Neural cell (in vitro differentiated cells): ENCODE measurements at regions not wholly inside any gene's neighbourhood (a gene's known extent, or its start where the extent isn't known, plus 50 kb on each side); places are given as distances from the start of the nearest gene placed in this dataset.

ENCODE experiments used
- TAF1 ChIP-seq: IDR thresholded peaks from 2 replicates; pipeline ENCODE4 v1.6.1; 2012; ENCODE audit warnings: low read depth
- TF ChIP-seq, protein P1 (sequence below): fragments of 450-650 bp; IDR thresholded peaks from 2 replicates; pipeline ENCODE4 v1.5.1; 2014; ENCODE audit warnings: antibody characterized with exemption, mild to moderate bottlenecking, moderate library complexity; ENCODE audit not compliant: poor library complexity, severe bottlenecking

DNA sequence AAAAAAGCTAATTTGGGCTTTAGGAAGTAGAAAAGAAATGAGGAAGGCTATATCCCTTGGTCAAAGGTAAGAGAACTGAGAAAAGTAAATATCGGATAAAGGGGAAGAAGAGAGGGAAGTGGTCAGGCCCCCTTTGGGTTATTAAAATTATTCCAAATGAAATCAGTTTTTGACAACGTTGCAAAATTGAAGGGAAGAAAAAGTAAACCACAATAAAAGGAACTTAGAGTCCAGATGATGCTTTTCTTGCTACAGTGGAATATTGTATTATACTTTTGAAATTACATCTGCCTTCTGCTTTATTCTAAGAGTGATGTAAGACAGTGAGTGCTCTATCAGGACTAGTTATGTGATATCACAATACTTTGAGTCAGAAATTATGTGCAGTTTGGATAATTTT lies 59.4 kb upstream of the RBPJ start:
- TF ChIP-seq, protein P1, sequence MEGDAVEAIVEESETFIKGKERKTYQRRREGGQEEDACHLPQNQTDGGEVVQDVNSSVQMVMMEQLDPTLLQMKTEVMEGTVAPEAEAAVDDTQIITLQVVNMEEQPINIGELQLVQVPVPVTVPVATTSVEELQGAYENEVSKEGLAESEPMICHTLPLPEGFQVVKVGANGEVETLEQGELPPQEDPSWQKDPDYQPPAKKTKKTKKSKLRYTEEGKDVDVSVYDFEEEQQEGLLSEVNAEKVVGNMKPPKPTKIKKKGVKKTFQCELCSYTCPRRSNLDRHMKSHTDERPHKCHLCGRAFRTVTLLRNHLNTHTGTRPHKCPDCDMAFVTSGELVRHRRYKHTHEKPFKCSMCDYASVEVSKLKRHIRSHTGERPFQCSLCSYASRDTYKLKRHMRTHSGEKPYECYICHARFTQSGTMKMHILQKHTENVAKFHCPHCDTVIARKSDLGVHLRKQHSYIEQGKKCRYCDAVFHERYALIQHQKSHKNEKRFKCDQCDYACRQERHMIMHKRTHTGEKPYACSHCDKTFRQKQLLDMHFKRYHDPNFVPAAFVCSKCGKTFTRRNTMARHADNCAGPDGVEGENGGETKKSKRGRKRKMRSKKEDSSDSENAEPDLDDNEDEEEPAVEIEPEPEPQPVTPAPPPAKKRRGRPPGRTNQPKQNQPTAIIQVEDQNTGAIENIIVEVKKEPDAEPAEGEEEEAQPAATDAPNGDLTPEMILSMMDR = no peak
- TF ChIP-seq TAF1 = no peak
